ENCODE measurements at regions not wholly inside any gene's neighbourhood (a gene's known extent, or its start where the extent isn't known, plus 50 kb on each side); places are given as distances from the start of the nearest gene placed in this dataset.

- TF ChIP-seq EP300 (IDR thresholded peaks at IDR 0.05; ENCODE audit: borderline replicate concordance): no peak
- no peak for TF ChIP-seq YY1 (IDR thresholded peaks at IDR 0.05; ENCODE audit: low read depth)
- TF ChIP-seq, protein P1, sequence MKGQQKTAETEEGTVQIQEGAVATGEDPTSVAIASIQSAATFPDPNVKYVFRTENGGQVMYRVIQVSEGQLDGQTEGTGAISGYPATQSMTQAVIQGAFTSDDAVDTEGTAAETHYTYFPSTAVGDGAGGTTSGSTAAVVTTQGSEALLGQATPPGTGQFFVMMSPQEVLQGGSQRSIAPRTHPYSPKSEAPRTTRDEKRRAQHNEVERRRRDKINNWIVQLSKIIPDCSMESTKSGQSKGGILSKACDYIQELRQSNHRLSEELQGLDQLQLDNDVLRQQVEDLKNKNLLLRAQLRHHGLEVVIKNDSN (IDR thresholded peaks at IDR 0.05): no peak
- TF ChIP-seq RAD21 (IDR thresholded peaks at IDR 0.05; ENCODE audit: low read depth): no peak
- no peak for TF ChIP-seq CEBPB (IDR thresholded peaks at IDR 0.05)
- no peak for TF ChIP-seq MAX (IDR thresholded peaks at IDR 0.05)
Observed at GRCh38 chr18:71437511-71437910, 1106.6 kb downstream of the CBLN2 start.

Measured in Ishikawa (cell line).